ENCODE measurements at regions not wholly inside any gene's neighbourhood (a gene's known extent, or its start where the extent isn't known, plus 50 kb on each side); places are given as distances from the start of the nearest gene placed in this dataset.
"Not testable (repeated sequence)": the region's sequence is repeated elsewhere in the genome, so short reads cannot be mapped to it uniquely, and the experiment has no call there.

DNA sequence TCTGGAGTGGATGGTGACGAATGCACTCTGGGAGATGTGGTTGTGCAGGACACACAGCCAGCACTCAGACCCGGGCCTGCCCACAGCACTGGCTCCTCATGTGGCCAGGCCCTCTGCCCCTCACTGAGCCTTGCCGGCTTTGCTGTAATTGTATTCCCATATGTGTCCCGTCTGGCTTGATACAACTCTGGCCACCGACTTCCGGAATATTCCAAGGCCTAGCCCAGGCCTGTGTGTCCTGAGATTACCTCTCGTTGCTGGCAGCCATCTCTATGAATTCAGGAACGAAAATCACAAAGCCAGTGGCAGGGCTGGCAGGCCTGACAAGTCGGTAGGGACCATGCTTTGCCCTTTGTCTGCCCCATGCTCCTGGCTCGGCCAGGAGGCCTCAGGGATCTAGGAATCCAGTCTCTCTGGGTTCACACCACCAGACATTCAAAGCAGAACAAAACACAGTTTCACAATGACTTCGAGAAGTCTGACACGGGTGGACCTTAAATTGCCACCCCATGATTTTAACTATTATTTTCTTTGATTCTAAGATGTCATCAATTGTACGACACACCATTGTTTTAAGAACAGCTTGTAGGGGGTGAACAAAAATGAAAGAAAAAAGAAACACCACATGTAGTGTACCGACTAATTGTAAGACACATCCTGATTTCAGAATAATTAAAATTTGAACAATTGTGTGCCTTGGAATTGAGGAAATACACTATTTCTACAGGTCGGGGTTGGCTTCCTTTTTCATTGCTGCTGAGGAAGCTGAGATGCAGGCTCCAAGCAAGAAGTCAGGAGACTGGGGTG, 154.5 kb downstream of the BCL2L11 start:
- H3K9me2 ChIP-seq (replicated peaks; ENCODE audit: insufficient read depth); H4K20me1 ChIP-seq (ENCODE audit: insufficient read depth, poor library complexity, severe bottlenecking); H2AFZ ChIP-seq; H3K4me1 ChIP-seq (ENCODE audit: insufficient read depth); H3K27me3 ChIP-seq; H3K4me2 ChIP-seq; H3K27ac ChIP-seq; H3K36me3 ChIP-seq (replicated peaks; ENCODE audit: insufficient read depth, low read depth); DNase-seq (ENCODE audit: low spot score); H3K79me2 ChIP-seq; H3K9me3 ChIP-seq (ENCODE audit: low read depth); H3K4me3 ChIP-seq: not testable (repeated sequence)
- WGBS (ENCODE audit: low lambda C conversion rate, missing lambda C conversion rate) = 98% methylated on average over 13 of the region's 15 CpGs

GRCh38 chr2:111275854-111276171, 155.1 kb downstream of the BCL2L11 start:
- not testable (repeated sequence) for H3K36me3 ChIP-seq (replicated peaks; ENCODE audit: insufficient read depth, low read depth); H3K27me3 ChIP-seq; H3K9me2 ChIP-seq (replicated peaks; ENCODE audit: insufficient read depth); H2AFZ ChIP-seq; DNase-seq (ENCODE audit: low spot score); H3K4me2 ChIP-seq; H3K4me1 ChIP-seq (ENCODE audit: insufficient read depth); H3K4me3 ChIP-seq; H3K79me2 ChIP-seq; H3K27ac ChIP-seq; H3K9me3 ChIP-seq (ENCODE audit: low read depth); H4K20me1 ChIP-seq (ENCODE audit: insufficient read depth, poor library complexity, severe bottlenecking)
- 77% methylated on average over 2 of the region's 3 CpGs for WGBS (ENCODE audit: low lambda C conversion rate, missing lambda C conversion rate)

GRCh38 chr2:111278133-111278532, 157.4 kb downstream of the BCL2L11 start:
- not testable (repeated sequence) for H2AFZ ChIP-seq; H3K36me3 ChIP-seq (replicated peaks; ENCODE audit: insufficient read depth, low read depth); H3K4me1 ChIP-seq (ENCODE audit: insufficient read depth); H3K27ac ChIP-seq; H3K27me3 ChIP-seq; H3K79me2 ChIP-seq; H3K9me3 ChIP-seq (ENCODE audit: low read depth); H3K4me3 ChIP-seq; H3K4me2 ChIP-seq; H3K9me2 ChIP-seq (replicated peaks; ENCODE audit: insufficient read depth); H4K20me1 ChIP-seq (ENCODE audit: insufficient read depth, poor library complexity, severe bottlenecking); DNase-seq (ENCODE audit: low spot score)
- WGBS (ENCODE audit: low lambda C conversion rate, missing lambda C conversion rate) = 92% methylated on average over 2 of the region's 3 CpGs

GRCh38 chr2:111280709-111281286, 160.1 kb downstream of the BCL2L11 start:
- H2AFZ ChIP-seq; H3K27me3 ChIP-seq; H3K27ac ChIP-seq; H3K36me3 ChIP-seq (replicated peaks; ENCODE audit: insufficient read depth, low read depth); H3K4me2 ChIP-seq; H3K79me2 ChIP-seq; DNase-seq (ENCODE audit: low spot score); H3K9me2 ChIP-seq (replicated peaks; ENCODE audit: insufficient read depth); H3K9me3 ChIP-seq (ENCODE audit: low read depth); H4K20me1 ChIP-seq (ENCODE audit: insufficient read depth, poor library complexity, severe bottlenecking); H3K4me1 ChIP-seq (ENCODE audit: insufficient read depth); H3K4me3 ChIP-seq: not testable (repeated sequence)
- 58% methylated on average over 2 of the region's 6 CpGs for WGBS (ENCODE audit: low lambda C conversion rate, missing lambda C conversion rate)

GRCh38 chr2:111282162-111282561, 161.4 kb downstream of the BCL2L11 start:
- not testable (repeated sequence) for H2AFZ ChIP-seq; H3K27ac ChIP-seq; H3K4me2 ChIP-seq; H3K27me3 ChIP-seq; H3K4me3 ChIP-seq; H3K4me1 ChIP-seq (ENCODE audit: insufficient read depth); H4K20me1 ChIP-seq (ENCODE audit: insufficient read depth, poor library complexity, severe bottlenecking); H3K79me2 ChIP-seq; H3K9me3 ChIP-seq (ENCODE audit: low read depth); H3K9me2 ChIP-seq (replicated peaks; ENCODE audit: insufficient read depth); DNase-seq (ENCODE audit: low spot score); H3K36me3 ChIP-seq (replicated peaks; ENCODE audit: insufficient read depth, low read depth)
- no CpG with 5 or more reads among the region's 5 CpGs for WGBS (ENCODE audit: low lambda C conversion rate, missing lambda C conversion rate)

DNA sequence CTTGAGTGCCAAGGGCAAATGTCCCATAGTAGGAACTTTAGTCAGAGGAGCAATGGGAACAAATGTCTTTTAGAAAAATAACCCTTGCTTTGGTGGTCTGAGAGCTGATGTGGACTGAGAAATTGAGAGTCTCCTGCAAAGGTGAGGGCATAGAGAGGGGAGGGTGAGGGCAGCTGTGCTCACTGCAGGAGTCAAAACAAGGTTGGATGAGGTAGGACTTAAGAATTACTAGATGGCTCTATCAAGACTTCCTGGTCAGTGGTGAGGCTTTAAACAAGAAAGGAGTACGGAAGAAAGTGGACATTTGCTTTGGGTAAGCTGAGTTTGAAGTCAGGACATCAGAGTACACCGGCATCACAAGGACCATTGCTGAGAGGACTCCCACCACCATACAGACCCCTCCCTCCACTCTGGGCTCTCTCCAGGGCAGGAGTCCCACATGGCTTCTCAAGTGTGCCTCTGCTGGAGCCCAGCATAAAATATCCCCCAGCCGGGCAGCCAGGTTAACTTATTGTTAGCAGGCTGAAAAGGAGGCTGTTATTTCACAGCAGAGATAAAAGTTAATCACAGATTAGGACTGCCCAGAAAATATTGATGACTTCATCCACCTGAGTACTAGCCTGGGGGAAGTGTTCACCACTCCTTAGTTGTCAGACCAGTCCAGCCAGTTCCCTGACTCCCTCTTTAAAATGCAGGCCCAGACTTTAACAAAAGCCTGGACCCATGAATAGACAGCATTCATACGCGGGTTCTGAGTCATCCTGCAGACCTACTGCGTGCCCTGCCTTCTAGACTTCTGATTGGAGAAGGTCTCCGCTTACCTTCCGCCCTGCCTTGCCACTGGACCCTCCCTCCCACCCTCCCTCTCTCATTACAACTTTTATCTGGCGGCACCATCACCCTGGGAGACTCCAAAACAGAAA, 167.2 kb downstream of the BCL2L11 start:
- not testable (repeated sequence) for H3K36me3 ChIP-seq (replicated peaks; ENCODE audit: insufficient read depth, low read depth); H3K9me2 ChIP-seq (replicated peaks; ENCODE audit: insufficient read depth); H4K20me1 ChIP-seq (ENCODE audit: insufficient read depth, poor library complexity, severe bottlenecking); H3K9me3 ChIP-seq (ENCODE audit: low read depth); H3K4me3 ChIP-seq; H3K27me3 ChIP-seq; H3K4me1 ChIP-seq (ENCODE audit: insufficient read depth); H3K79me2 ChIP-seq; H3K4me2 ChIP-seq; H2AFZ ChIP-seq
- 46% methylated on average over 9 of the region's 9 CpGs for WGBS (ENCODE audit: low lambda C conversion rate, missing lambda C conversion rate)
- H3K27ac ChIP-seq = peak overlapping the region; percentile 83
- peak; percentile 61 for DNase-seq (ENCODE audit: low spot score)

DNA sequence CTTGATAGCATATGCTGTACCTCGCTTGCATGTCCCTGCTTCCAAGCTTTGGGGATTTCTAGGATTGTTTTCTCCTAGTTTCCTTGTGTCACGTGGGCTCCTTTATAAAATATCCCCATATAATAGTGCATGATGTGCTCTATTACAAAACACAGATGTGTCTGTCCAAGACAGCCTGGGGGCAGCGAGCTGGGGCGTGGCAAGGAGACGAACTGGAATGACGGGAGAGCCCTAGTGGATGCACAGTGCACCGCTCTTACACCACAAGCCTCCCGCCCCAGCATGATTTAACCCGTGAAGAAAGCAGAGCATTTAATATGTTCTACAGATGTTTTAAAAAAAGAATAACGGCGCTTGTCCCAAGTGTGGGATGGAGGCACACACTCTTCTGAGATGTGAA, 169.7 kb downstream of the BCL2L11 start:
- H4K20me1 ChIP-seq (ENCODE audit: insufficient read depth, poor library complexity, severe bottlenecking); H3K27ac ChIP-seq; H3K9me2 ChIP-seq (replicated peaks; ENCODE audit: insufficient read depth); H3K79me2 ChIP-seq; H2AFZ ChIP-seq; H3K4me3 ChIP-seq; DNase-seq (ENCODE audit: low spot score); H3K9me3 ChIP-seq (ENCODE audit: low read depth); H3K27me3 ChIP-seq; H3K4me2 ChIP-seq; H3K4me1 ChIP-seq (ENCODE audit: insufficient read depth); H3K36me3 ChIP-seq (replicated peaks; ENCODE audit: insufficient read depth, low read depth): not testable (repeated sequence)
- WGBS (ENCODE audit: low lambda C conversion rate, missing lambda C conversion rate) = 79% methylated on average over 10 of the region's 11 CpGs

GRCh38 chr2:111291566-111291965, 170.9 kb downstream of the BCL2L11 start:
- H3K27ac ChIP-seq = peak overlapping the region; percentile 87
- not testable (repeated sequence) for H3K4me3 ChIP-seq; H4K20me1 ChIP-seq (ENCODE audit: insufficient read depth, poor library complexity, severe bottlenecking); H3K4me2 ChIP-seq; H3K36me3 ChIP-seq (replicated peaks; ENCODE audit: insufficient read depth, low read depth); DNase-seq (ENCODE audit: low spot score); H3K27me3 ChIP-seq; H3K79me2 ChIP-seq; H3K4me1 ChIP-seq (ENCODE audit: insufficient read depth); H2AFZ ChIP-seq; H3K9me3 ChIP-seq (ENCODE audit: low read depth); H3K9me2 ChIP-seq (replicated peaks; ENCODE audit: insufficient read depth)
- 88% methylated on average over 6 of the region's 6 CpGs for WGBS (ENCODE audit: low lambda C conversion rate, missing lambda C conversion rate)
